GM13977 (cell line): ENCODE measurements at regions not wholly inside any gene's neighbourhood (a gene's known extent, or its start where the extent isn't known, plus 50 kb on each side); places are given as distances from the start of the nearest gene placed in this dataset.
"Not testable (repeated sequence)": the region's sequence is repeated elsewhere in the genome, so short reads cannot be mapped to it uniquely, and the experiment has no call there.

Source experiments
- DNase-seq: peaks from one replicate; pipeline ENCODE4 v3.0.0; 2012; ENCODE audit warnings: low spot score
- CTCF ChIP-seq: IDR thresholded peaks from 2 replicates; pipeline ENCODE4 v1.5.1; 2012; ENCODE audit warnings: mild to moderate bottlenecking, control low read depth; ENCODE audit not compliant: insufficient read depth; ENCODE audit errors: extremely low read depth, missing control alignments
- in situ Hi-C: fragments of 300-500 bp; cut with MboI; formaldehyde crosslinking; loops from one replicate; pipeline ENCODE4 v1.12.0; 2022; ENCODE audit warnings: low sequenced_read_pairs, low pct_unique_long_range_greater_than_20kb, mixed read lengths, inconsistent platforms; ENCODE audit not compliant: unreplicated experiment

GRCh38 chr15:77926296-77926695 is 151.2 kb downstream of the TBC1D2B start:
- DNase-seq, in situ Hi-C loops: not testable (repeated sequence)

GRCh38 chr15:77925101-77925500 is 152.4 kb downstream of the TBC1D2B start:
- in situ Hi-C loops: not testable (repeated sequence)

GRCh38 chr15:77921664-77922063 is 155.8 kb downstream of the TBC1D2B start:
- no peak for TF ChIP-seq CTCF
- in situ Hi-C loops: no loop called here
- no peak for DNase-seq

More at GRCh38 chr15:77925101-77925500, 152.4 kb downstream of the TBC1D2B start:
- not testable (repeated sequence) for DNase-seq

- DNase-seq, in situ Hi-C loops: not testable (repeated sequence)
These were observed 160.4 kb downstream of the TBC1D2B start for GRCh38 chr15:77916966-77917635.

- DNase-seq, in situ Hi-C loops: not testable (repeated sequence)
These were observed 161.6 kb downstream of the TBC1D2B start for GRCh38 chr15:77915961-77916330.

DNA sequence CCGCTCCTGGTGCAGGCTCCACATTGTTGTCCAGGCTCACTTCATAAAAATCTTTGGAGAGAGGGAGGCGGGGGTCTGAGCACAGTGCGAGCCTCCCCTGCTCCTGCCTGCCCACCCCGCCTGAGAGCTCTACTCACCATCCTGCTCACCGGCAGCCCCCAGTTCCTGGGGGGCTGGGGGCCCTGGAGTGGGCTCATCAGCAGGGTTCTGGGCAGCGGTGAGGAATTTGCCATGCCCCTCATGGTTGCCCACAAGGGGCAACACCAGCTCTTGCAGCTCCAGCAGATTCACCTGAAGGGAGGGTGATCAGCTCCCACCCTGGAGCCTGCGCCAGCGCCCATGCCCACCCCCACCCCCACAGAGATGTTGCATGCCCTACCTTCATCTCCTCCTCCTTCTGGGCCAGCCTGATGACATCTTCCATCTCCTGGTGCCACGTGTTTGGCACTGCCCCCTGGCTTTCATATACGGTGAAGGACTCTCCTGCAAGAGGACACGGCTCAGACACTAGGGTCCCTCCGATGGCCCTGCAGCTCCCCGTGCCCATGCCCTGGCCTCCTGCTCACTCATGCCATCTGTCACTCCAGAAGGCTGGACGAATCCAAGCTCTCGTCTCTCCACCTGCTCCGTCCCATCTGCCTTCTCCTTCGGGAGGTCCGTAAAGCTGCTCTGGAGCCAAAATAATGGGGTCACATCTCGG is 162.1 kb downstream of the TBC1D2B start:
- no peak for TF ChIP-seq CTCF
- in situ Hi-C loops: no loop called here
- no peak for DNase-seq

DNA sequence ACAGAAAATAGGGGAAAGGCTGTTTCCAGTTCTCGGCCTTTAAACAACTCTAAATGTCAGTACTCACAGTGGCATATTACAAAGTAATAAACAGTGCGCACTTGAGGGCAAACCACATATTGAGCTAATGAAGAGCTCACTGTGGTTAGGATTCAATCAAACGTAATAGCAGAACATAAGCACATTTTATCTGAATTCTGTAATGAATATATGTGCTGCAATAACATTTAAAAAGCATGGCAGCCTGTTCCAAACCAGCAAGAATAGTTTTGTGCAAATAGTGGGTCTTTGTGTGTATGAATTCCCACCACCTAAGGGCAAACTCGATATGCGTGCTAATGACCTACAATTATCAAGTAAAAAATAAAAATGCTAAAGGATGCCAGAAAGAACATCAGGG is 163.0 kb downstream of the TBC1D2B start:
- DNase-seq, in situ Hi-C loops: not testable (repeated sequence)

DNA sequence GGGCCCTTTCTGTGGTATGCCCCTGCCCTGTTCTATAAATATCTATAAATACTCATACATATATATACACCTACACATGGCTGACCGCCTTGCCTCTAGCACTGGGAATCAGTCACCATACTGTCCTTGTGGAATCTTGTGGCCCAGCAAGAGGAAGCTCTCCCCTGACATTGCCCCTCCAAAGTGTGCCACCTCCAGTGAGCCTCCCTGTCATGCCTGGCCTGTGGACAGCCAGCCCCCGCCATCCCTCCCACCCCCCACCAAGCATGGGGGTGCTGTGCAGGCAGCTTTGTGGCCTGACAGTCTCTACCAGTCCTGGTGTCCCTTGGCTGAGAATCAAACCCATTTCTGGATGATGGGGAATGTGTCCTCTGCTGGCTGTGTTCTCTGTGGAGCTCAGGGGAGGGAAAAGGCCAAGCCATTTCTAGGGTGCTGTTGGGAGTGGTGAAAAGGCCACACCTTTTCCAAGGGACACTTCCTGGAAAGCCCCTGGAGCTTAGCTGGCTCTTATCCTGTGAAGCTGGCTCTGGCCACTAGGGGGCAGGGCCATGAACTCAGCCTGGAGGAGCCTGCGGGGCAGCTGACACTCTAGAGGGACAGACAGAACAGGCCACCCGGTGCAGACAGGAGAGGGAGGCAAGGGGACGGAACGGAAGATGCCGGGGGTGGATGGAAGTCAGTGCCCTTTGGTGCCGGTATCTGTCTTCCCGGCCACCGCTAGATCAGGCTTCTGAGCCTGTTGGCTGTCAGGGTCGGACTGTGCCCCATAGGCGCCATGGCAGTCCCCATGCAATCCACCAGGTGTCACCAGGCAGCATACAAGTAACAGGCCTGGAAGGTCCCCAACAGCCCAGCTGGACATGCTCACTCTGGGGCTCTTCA is 167.2 kb downstream of the TBC1D2B start:
- in situ Hi-C loops: not testable (repeated sequence)
- peak; percentile 73 for DNase-seq
- peak; percentile 78 for TF ChIP-seq CTCF
